Activated T-cell treated with anti-CD3 and anti-CD28 coated beads, Interleukin-2, amount 50 U/mL, for 4 hours (primary cell): ENCODE measurements at regions not wholly inside any gene's neighbourhood (a gene's known extent, or its start where the extent isn't known, plus 50 kb on each side); places are given as distances from the start of the nearest gene placed in this dataset.

Source experiments
- ATAC-seq, 2 donors: fragments of 200-7000 bp; cut with Tn5 transposase; one replicate each; pipeline ENCODE4 v1.10.0; 2021
- DNase-seq: peaks from one replicate; pipeline ENCODE4 v3.0.0-alpha.2; 2020
- H3K27me3 Mint-ChIP-seq: one replicate; pipeline ENCODE4 v1.8.0; 2021; ENCODE audit warnings: low read depth, mixed read lengths
- H3K36me3 Mint-ChIP-seq: one replicate; pipeline ENCODE4 v1.8.0; 2022; ENCODE audit warnings: mixed read lengths; ENCODE audit not compliant: insufficient read depth
- H3K4me1 Mint-ChIP-seq: one replicate; pipeline ENCODE4 v1.8.0; 2021; ENCODE audit warnings: low read depth, mixed read lengths
- H3K4me3 Mint-ChIP-seq: one replicate; pipeline ENCODE4 v1.8.0; 2021; ENCODE audit warnings: mild to moderate bottlenecking, moderate library complexity, mixed read lengths
- H3K9me3 Mint-ChIP-seq: one replicate; pipeline ENCODE4 v1.8.0; 2021; ENCODE audit warnings: mixed read lengths

GRCh38 chr14:53807542-53807941 is 149.1 kb downstream of the BMP4 start:
- DNase-seq (no peak), ATAC-seq (no peak)
- no peaks in the 10 kb centered on the region for H3K27me3 Mint-ChIP-seq
- H3K9me3 Mint-ChIP-seq = peaks cover 15% of the 10 kb centered on the region
- H3K4me1 Mint-ChIP-seq = no peaks in the 10 kb centered on the region
- H3K4me3 Mint-ChIP-seq = no peak overlapping the region
- no peaks in the 10 kb centered on the region for H3K36me3 Mint-ChIP-seq

- no peaks in the 10 kb centered on the region for H3K27me3 Mint-ChIP-seq
- no peak for DNase-seq
- H3K9me3 Mint-ChIP-seq = peaks cover 15% of the 10 kb centered on the region
- no peaks in the 10 kb centered on the region for H3K36me3 Mint-ChIP-seq
- H3K4me1 Mint-ChIP-seq = no peaks in the 10 kb centered on the region
- no peak for ATAC-seq
- no peak overlapping the region for H3K4me3 Mint-ChIP-seq
Observed at GRCh38 chr14:53807108-53807507, 149.5 kb downstream of the BMP4 start.

DNA sequence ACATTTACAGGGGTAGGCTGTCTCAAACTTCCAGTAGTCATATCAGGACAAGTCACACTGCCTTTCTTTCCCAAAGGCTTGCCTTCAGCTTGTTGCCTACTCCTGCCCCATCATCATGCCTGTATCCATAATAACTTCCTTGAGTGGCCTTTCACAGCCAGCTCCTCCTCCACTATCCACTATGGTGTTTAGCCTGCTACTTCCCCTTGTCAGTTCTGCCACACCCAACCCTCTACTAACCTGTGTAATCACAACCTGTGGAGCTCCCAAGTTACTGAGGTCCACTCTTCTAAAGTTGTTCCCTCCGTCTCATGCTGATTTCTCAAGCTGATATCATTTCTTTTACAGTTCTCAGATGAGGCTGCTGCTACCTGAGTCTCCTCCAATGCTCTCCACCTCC is 159.9 kb downstream of the BMP4 start:
- Mint-ChIP-seq H3K27me3 (peaks cover 2% of the 10 kb centered on the region), H3K4me3 (no peak overlapping the region), H3K4me1 (no peaks in the 10 kb centered on the region), H3K36me3 (no peaks in the 10 kb centered on the region), H3K9me3 (peaks cover 3% of the 10 kb centered on the region)
- DNase-seq (no peak), ATAC-seq (no peak)

- peaks cover 3% of the 10 kb centered on the region for H3K9me3 Mint-ChIP-seq
- H3K4me1 Mint-ChIP-seq = no peaks in the 10 kb centered on the region
- DNase-seq = no peak
- peaks cover 2% of the 10 kb centered on the region for H3K27me3 Mint-ChIP-seq
- H3K4me3 Mint-ChIP-seq = no peak overlapping the region
- ATAC-seq = no peak
- H3K36me3 Mint-ChIP-seq = no peaks in the 10 kb centered on the region
Observed at GRCh38 chr14:53793790-53794505, 162.7 kb downstream of the BMP4 start.

DNA sequence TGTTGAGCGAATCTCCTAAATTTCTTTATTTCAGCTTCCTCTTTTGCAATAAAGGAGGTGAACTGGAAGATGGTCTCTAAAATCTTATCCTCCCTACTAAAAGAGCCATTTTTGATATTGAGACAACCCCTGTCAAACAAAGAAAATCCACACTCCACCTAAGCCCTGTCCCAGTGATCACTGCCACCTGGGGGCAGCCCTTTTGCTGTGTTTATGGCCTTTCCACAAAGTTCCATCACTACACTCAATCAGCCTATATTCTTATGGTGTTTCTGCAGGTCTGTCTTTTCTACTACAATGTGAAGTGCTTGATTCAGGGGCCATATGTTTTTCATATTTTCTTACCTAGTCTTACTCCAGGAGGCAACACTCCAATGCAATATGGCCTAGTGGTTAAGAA is 163.7 kb downstream of the BMP4 start:
- no peak for DNase-seq
- Mint-ChIP-seq H3K4me1 (no peaks in the 10 kb centered on the region), H3K4me3 (no peak overlapping the region), H3K36me3 (no peaks in the 10 kb centered on the region), H3K9me3 (peaks cover 3% of the 10 kb centered on the region), H3K27me3 (peaks cover 2% of the 10 kb centered on the region)
- ATAC-seq = no peak

DNA sequence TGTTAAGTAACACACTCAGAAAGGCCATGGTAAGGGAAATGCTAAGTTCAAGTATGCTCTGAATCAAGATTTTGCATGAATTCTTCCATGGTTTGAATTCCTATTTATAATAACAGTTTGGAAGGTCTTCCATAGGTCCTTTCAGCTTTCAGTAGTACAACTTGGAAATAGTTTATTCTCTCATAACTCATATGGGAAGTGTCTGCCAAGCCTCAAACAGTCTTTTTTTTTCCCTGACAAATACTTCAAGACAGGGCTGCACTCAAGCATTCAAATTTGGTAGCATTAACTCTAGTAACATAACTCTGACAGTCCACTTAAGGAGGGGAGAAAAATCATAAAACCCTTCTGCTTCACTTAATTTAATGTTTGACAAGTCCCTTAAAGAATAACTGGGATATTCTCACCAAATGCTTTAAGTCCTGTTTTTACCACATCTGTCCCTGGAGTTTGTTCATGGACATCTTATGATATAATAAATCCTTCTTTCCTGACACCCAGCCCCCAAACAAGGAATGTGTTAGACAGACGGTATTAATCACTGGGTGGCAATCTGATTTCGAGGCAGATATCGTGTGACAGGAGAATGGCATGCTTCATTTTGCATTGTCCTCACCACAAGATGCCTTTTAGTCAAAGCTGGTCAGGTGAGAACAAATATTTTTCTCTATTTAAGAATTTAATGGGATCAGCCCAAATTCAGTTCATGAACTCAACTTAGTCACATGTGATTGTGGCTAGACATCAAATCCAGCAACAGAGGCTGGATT is 165.7 kb downstream of the BMP4 start:
- Mint-ChIP-seq H3K27me3 (peaks cover 2% of the 10 kb centered on the region), H3K36me3 (no peaks in the 10 kb centered on the region), H3K4me3 (no peak overlapping the region), H3K4me1 (no peaks in the 10 kb centered on the region), H3K9me3 (peaks cover 5% of the 10 kb centered on the region)
- DNase-seq (no peak), ATAC-seq (no peak)

- Mint-ChIP-seq H3K4me1 (no peaks in the 10 kb centered on the region), H3K9me3 (peaks cover 6% of the 10 kb centered on the region), H3K36me3 (no peaks in the 10 kb centered on the region), H3K4me3 (no peak overlapping the region), H3K27me3 (no peaks in the 10 kb centered on the region)
- ATAC-seq = no peak
- DNase-seq = no peak
Observed at GRCh38 chr14:53788566-53788965, 168.1 kb downstream of the BMP4 start.

DNA sequence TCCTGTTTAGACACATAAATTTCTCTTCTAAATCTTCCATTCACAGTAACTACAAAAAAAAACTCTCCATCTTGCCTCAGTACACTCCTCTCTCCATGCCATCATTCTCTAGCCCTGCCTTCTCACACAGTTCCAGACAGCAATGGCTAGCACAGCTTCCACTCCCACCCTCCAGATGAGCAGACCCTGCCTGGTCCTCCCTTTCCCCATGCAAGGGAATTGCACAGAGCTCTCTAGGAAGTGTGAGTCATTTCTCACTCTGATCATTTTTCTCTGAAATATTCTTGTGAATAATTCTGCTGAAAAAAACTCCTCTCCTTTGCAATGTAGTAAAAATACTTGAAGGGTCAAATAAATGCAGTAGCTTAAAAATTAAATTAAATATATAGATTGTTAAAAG is 170.6 kb downstream of the BMP4 start:
- DNase-seq (no peak), ATAC-seq (no peak)
- Mint-ChIP-seq H3K27me3 (no peaks in the 10 kb centered on the region), H3K36me3 (no peaks in the 10 kb centered on the region), H3K4me3 (no peak overlapping the region), H3K4me1 (no peaks in the 10 kb centered on the region), H3K9me3 (peaks cover 3% of the 10 kb centered on the region)

GRCh38 chr14:53784688-53785087 is 171.9 kb downstream of the BMP4 start:
- Mint-ChIP-seq H3K9me3 (peaks cover 3% of the 10 kb centered on the region), H3K4me1 (no peaks in the 10 kb centered on the region), H3K36me3 (no peaks in the 10 kb centered on the region), H3K4me3 (no peak overlapping the region), H3K27me3 (no peaks in the 10 kb centered on the region)
- DNase-seq (no peak), ATAC-seq (no peak)

GRCh38 chr14:53783256-53783655 is 173.4 kb downstream of the BMP4 start:
- no peaks in the 10 kb centered on the region for H3K4me1 Mint-ChIP-seq
- peaks cover 3% of the 10 kb centered on the region for H3K9me3 Mint-ChIP-seq
- H3K27me3 Mint-ChIP-seq = no peaks in the 10 kb centered on the region
- no peaks in the 10 kb centered on the region for H3K36me3 Mint-ChIP-seq
- H3K4me3 Mint-ChIP-seq = no peak overlapping the region
- DNase-seq = no peak
- ATAC-seq = no peak

DNA sequence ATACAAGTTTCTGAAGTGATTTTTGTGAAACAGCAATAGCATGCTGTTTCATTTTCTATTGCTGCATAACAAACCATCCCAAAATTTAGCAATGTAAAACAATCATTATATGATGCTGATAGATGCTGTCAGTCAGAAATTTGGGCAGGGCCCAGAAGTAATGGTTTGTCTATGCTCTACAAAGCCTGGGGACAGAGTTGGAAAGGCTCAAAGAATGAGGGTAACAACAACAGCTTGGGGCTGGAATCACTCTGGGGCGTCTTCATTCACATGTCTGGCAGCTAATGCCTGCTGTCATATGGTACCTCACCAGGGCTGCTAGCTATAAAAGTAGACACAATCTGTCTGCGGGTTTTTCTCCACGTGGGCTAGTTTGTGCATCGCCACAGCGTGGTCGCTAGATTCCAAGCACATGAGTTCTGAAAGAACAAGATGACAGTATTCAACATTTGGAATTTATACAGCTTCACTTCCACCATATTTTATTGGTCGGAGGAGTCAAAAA is 176.5 kb downstream of the BMP4 start:
- Mint-ChIP-seq H3K36me3 (no peaks in the 10 kb centered on the region), H3K27me3 (no peaks in the 10 kb centered on the region), H3K4me3 (no peak overlapping the region), H3K4me1 (no peaks in the 10 kb centered on the region), H3K9me3 (no peaks in the 10 kb centered on the region)
- DNase-seq = no peak
- ATAC-seq = no peak

- Mint-ChIP-seq H3K4me3 (no peak overlapping the region), H3K27me3 (no peaks in the 10 kb centered on the region), H3K4me1 (no peaks in the 10 kb centered on the region), H3K36me3 (no peaks in the 10 kb centered on the region), H3K9me3 (no peaks in the 10 kb centered on the region)
- ATAC-seq (no peak), DNase-seq (no peak)
Observed at GRCh38 chr14:53779301-53779700, 177.3 kb downstream of the BMP4 start.

DNA sequence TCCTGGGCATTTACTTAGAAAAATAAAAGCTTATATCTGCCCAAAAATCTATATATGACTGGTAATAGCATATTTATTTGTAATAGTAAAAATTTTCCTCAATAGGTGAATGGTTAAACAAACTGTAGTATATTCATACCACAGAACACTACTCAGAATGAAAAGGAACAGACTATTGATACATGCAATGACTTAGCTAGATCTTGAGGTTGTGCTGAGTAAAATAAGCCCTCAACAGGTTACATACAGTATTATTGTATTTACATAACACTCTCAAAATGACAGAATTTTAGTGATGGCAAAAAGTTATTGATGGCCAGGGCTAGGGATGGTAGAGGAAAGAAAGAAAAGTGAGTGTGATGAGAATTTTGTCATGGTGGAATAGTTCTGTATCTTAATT is 178.4 kb downstream of the BMP4 start:
- DNase-seq (no peak), ATAC-seq (no peak)
- Mint-ChIP-seq H3K4me3 (no peak overlapping the region), H3K27me3 (no peaks in the 10 kb centered on the region), H3K4me1 (no peaks in the 10 kb centered on the region), H3K36me3 (no peaks in the 10 kb centered on the region), H3K9me3 (no peaks in the 10 kb centered on the region)

- no peaks in the 10 kb centered on the region for H3K36me3 Mint-ChIP-seq
- DNase-seq (no peak), ATAC-seq (no peak)
- H3K4me1 Mint-ChIP-seq = no peaks in the 10 kb centered on the region
- no peak overlapping the region for H3K4me3 Mint-ChIP-seq
- H3K9me3 Mint-ChIP-seq = no peaks in the 10 kb centered on the region
- no peaks in the 10 kb centered on the region for H3K27me3 Mint-ChIP-seq
Observed at GRCh38 chr14:53772936-53773335, 183.7 kb downstream of the BMP4 start.

DNA sequence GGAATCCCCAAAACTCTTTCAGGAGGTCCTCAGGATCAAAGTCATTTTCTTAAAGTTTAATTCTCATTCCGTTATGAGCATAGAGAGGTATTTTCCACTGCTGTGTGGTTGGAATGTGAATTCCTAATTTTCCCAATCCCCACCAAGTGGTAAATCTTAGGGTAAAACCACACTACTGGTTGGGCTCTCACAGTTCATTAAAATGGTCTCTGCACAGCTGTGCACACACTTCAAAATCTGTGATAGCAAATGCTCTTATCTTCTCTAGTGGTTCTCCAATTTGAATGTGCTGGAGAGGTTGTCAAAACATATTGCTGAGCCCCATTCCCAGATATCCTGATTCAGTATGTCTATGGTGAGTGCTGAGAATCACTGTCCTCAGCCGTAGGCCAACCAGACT is 189.1 kb downstream of the BMP4 start:
- H3K4me3 Mint-ChIP-seq = no peak overlapping the region
- H3K27me3 Mint-ChIP-seq = no peaks in the 10 kb centered on the region
- no peak for ATAC-seq
- H3K4me1 Mint-ChIP-seq = no peaks in the 10 kb centered on the region
- no peak for DNase-seq
- H3K36me3 Mint-ChIP-seq = no peaks in the 10 kb centered on the region
- H3K9me3 Mint-ChIP-seq = no peaks in the 10 kb centered on the region
